SU-DHL-6 (cell line): ENCODE measurements at regions not wholly inside any gene's neighbourhood (a gene's known extent, or its start where the extent isn't known, plus 50 kb on each side); places are given as distances from the start of the nearest gene placed in this dataset.

Source experiments
- H2AFZ ChIP-seq: fragments of 200-600 bp; sonication (generic); 2 replicates; pipeline ENCODE4 v1.6.1; 2014; ENCODE audit warnings: low read depth, mild to moderate bottlenecking, moderate library complexity, mixed read lengths, antibody characterized with exemption, low read length; ENCODE audit not compliant: severe bottlenecking
- H3F3A ChIP-seq: fragments of 200-600 bp; shearing (Covaris generic); 2 replicates; pipeline ENCODE4 v1.6.0; 2016; ENCODE audit warnings: antibody characterized with exemption, mild to moderate bottlenecking; ENCODE audit not compliant: insufficient read depth
- H3K27ac ChIP-seq: fragments of 200-600 bp; sonication (generic); 2 replicates; pipeline ENCODE4 v1.5.1; 2016; ENCODE audit warnings: low read depth, mild to moderate bottlenecking, low read length, moderate library complexity, mixed read lengths
- H3K27me3 ChIP-seq: fragments of 200-600 bp; sonication (generic), shearing (Covaris generic); 2 replicates; pipeline ENCODE4 v1.6.0; 2014; ENCODE audit warnings: mild to moderate bottlenecking, low read length
- H3K36me3 ChIP-seq: fragments of 200-600 bp; sonication (generic); 2 replicates; pipeline ENCODE4 v1.6.1; 2014; ENCODE audit warnings: mild to moderate bottlenecking, low read length, mixed read lengths
- H3K4me2 ChIP-seq: fragments of 300-600, 200-600 bp; shearing (Covaris generic), sonication (generic); 2 replicates; pipeline ENCODE4 v1.6.0; 2014; ENCODE audit warnings: low read length, low read depth, mild to moderate bottlenecking; ENCODE audit not compliant: poor library complexity, severe bottlenecking
- H3K4me3 ChIP-seq: fragments of 200-600 bp; sonication (generic); 2 replicates; pipeline ENCODE4 v1.5.1; 2014; ENCODE audit warnings: antibody characterized with exemption, low read length, mild to moderate bottlenecking, mixed read lengths; ENCODE audit not compliant: insufficient read depth, poor library complexity, severe bottlenecking
- H3K79me2 ChIP-seq: fragments of 200-600 bp; sonication (generic); 2 replicates; pipeline ENCODE4 v1.6.1; 2014; ENCODE audit warnings: mild to moderate bottlenecking, low read length, moderate library complexity; ENCODE audit not compliant: insufficient read depth
- H3K9ac ChIP-seq: fragments of 200-600 bp; sonication (generic); 2 replicates; pipeline ENCODE4 v1.7.0; 2014; ENCODE audit warnings: mild to moderate bottlenecking, low read length
- H3K9me2 ChIP-seq: fragments of 200-600 bp; sonication (generic); replicated peaks from 2 replicates; pipeline ENCODE4 v1.6.1; 2014; ENCODE audit warnings: low read length; ENCODE audit not compliant: insufficient read depth
- H3K9me3 ChIP-seq: fragments of 200-600 bp; sonication (generic); 2 replicates; pipeline ENCODE4 v1.6.1; 2014; ENCODE audit warnings: low read length, mixed read lengths; ENCODE audit not compliant: insufficient read depth
- H4K20me1 ChIP-seq: fragments of 200-600 bp; sonication (generic); 2 replicates; pipeline ENCODE4 v1.6.1; 2014; ENCODE audit warnings: low read depth, mild to moderate bottlenecking, antibody characterized with exemption, low read length, moderate library complexity, mixed read lengths
- EZH2phosphoT487 ChIP-seq: fragments of 200-600 bp; sonication (generic), shearing (Covaris generic); conservative IDR thresholded peaks from 2 replicates; pipeline ENCODE4 v1.6.1; 2018; ENCODE audit warnings: mild to moderate bottlenecking, antibody characterized with exemption, low read length, moderate library complexity, mixed read lengths
- TF ChIP-seq, protein P1 (sequence below): fragments of 200-600 bp; sonication (generic); IDR thresholded peaks from one replicate; pipeline ENCODE4 v1.5.1; 2017; ENCODE audit warnings: antibody characterized with exemption, mild to moderate bottlenecking, low read length, moderate library complexity; ENCODE audit not compliant: insufficient read depth, poor library complexity, severe bottlenecking

DNA sequence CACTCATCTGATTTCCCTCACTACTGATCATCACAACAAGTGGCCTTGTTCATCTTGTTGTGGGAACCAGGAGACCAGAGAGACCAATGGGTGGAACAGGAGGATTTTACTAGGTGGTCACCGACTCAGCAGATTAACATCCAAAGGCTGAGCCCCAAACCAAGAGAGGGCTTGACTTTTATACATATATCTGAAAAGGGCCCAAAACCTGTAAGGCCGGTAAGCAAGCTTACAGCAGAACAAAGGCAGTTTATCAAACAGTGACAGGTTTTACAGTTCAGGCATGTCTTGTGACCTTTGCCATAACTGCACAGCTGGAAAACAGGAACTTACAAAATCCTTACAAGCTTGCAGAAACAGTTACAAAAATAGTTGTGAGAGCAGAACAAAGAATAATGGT is 195.9 kb downstream of the OR13H1 start:
- H3K79me2 ChIP-seq: no peaks in the 10 kb centered on the region
- H3K36me3 ChIP-seq: no peaks in the 10 kb centered on the region
- TF ChIP-seq, protein P1, sequence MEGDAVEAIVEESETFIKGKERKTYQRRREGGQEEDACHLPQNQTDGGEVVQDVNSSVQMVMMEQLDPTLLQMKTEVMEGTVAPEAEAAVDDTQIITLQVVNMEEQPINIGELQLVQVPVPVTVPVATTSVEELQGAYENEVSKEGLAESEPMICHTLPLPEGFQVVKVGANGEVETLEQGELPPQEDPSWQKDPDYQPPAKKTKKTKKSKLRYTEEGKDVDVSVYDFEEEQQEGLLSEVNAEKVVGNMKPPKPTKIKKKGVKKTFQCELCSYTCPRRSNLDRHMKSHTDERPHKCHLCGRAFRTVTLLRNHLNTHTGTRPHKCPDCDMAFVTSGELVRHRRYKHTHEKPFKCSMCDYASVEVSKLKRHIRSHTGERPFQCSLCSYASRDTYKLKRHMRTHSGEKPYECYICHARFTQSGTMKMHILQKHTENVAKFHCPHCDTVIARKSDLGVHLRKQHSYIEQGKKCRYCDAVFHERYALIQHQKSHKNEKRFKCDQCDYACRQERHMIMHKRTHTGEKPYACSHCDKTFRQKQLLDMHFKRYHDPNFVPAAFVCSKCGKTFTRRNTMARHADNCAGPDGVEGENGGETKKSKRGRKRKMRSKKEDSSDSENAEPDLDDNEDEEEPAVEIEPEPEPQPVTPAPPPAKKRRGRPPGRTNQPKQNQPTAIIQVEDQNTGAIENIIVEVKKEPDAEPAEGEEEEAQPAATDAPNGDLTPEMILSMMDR: no peak
- TF ChIP-seq EZH2phosphoT487: no peak
- H2AFZ ChIP-seq: no peak overlapping the region
- H3K4me2 ChIP-seq: no peak overlapping the region
- no peaks in the 10 kb centered on the region for H3F3A ChIP-seq
- H3K9me2 ChIP-seq: no peaks in the 10 kb centered on the region
- H3K27ac ChIP-seq: no peak overlapping the region
- H3K9me3 ChIP-seq: no peaks in the 10 kb centered on the region
- no peaks in the 10 kb centered on the region for H4K20me1 ChIP-seq
- no peaks in the 10 kb centered on the region for H3K27me3 ChIP-seq
- no peak overlapping the region for H3K9ac ChIP-seq
- no peak overlapping the region for H3K4me3 ChIP-seq

DNA sequence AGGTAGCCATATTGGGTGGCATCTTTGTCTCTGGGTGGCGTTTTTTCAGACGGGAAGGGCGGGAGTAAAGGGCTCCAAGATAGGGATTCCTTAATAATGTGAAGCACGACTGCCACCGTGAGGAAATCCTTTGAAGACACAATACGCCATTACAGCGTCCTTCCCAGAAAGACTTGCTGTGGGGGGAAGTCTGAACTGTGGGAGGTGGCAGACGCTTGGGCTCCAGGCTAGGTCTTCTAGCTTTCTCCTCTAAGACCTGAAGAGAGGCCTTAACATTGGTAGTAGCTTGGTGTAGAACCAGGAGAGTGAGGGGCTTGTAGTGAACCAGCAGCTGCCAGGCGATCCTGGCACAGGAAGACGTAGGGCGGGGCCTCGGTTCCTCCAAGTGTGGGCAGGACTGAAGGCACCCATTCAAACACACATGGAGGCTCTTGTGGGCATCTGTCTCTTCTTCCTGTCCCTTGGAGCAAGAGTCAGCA is 197.3 kb downstream of the OR13H1 start:
- Histone ChIP-seq H3K4me2 (no peak overlapping the region), H3K27ac (no peak overlapping the region), H3K9me2 (no peaks in the 10 kb centered on the region), H3F3A (no peaks in the 10 kb centered on the region), H4K20me1 (no peaks in the 10 kb centered on the region), H3K9ac (no peak overlapping the region), H3K4me3 (no peak overlapping the region), H2AFZ (no peak overlapping the region), H3K9me3 (no peaks in the 10 kb centered on the region), H3K27me3 (no peaks in the 10 kb centered on the region), H3K79me2 (no peaks in the 10 kb centered on the region), H3K36me3 (no peaks in the 10 kb centered on the region)
- TF ChIP-seq EZH2phosphoT487: no peak
- TF ChIP-seq, protein P1: no peak

DNA sequence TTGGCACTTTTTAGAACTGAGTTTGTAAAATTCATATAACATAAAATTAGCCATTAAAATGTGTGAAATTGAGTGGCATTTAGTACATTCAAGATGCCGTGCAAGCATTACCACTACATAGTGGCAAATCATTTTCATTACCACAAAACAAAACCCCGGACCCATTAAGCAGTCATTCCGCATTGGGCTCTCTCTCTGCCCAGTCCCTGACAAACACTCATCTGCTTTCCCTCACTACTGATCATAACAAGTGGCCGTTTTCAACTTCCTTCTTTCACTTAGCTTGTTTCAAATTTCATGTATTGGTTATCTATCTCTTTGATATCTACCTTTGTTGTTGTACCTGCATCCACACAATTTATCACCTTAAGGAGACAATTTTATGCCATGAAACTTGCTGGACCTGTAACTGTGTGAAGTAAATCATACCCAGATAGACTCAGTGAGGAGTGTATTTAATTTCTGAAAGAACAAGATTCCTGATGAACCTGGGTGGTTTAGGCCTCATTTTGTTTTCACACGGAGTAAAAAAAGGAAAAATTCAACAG is 202.1 kb downstream of the OR13H1 start:
- Histone ChIP-seq H3K4me2 (peak overlapping the region; percentile 56), H3K9me2 (no peaks in the 10 kb centered on the region), H3K4me3 (no peak overlapping the region), H3K27ac (peak overlapping the region; percentile 45; the same call in 1 of the 2 replicates), H3F3A (no peaks in the 10 kb centered on the region), H3K79me2 (no peaks in the 10 kb centered on the region), H3K27me3 (no peaks in the 10 kb centered on the region), H4K20me1 (no peaks in the 10 kb centered on the region), H3K36me3 (no peaks in the 10 kb centered on the region), H3K9ac (peak overlapping the region; percentile 47), H3K9me3 (no peaks in the 10 kb centered on the region), H2AFZ (peak overlapping the region; percentile 96)
- TF ChIP-seq, protein P1: no peak
- no peak for TF ChIP-seq EZH2phosphoT487
